Adrenal gland (tissue), 9 donors: ENCODE measurements at regions not wholly inside any gene's neighbourhood (a gene's known extent, or its start where the extent isn't known, plus 50 kb on each side); places are given as distances from the start of the nearest gene placed in this dataset.

Experiments used
- DNase-seq, 7 donors: peaks; one replicate each; pipeline ENCODE4 v3.0.0-alpha.2; 2019 to 2020
- H3K27ac ChIP-seq, 5 donors: fragments of 200-600 bp; sonication (generic) in 4 of 5; 1 replicate in 3 of 5; 2 replicates in 2 of 5; pipeline versions ENCODE4 v1.5.1 to v1.8.0; 2016 to 2020; ENCODE audit warnings: mild to moderate bottlenecking in 1 of 5
- H3K27me3 ChIP-seq: fragments of 200-600 bp; 2 replicates; pipeline ENCODE4 v1.8.0; 2021
- H3K36me3 ChIP-seq, 2 donors: fragments of 200-600 bp; replicated peaks in 1 of 2; 1 replicate in 1 of 2; 2 replicates in 1 of 2; pipeline versions ENCODE4 v1.5.1 to v1.8.0; 2018 to 2022
- H3K4me1 ChIP-seq, 2 donors: fragments of 200-600 bp; replicated peaks in 1 of 2; 1 replicate in 1 of 2; 2 replicates in 1 of 2; pipeline versions ENCODE4 v1.5.1 to v1.8.0; 2018 to 2021
- H3K4me3 ChIP-seq, 4 donors: fragments of 200-600 bp; sonication (generic) in 3 of 4; one replicate each; pipeline ENCODE4 v1.5.1; 2016 to 2018
- H3K9me3 ChIP-seq, 3 donors: fragments of 200-600 bp; sonication (generic) in 1 of 3; replicated peaks in 1 of 3; 1 replicate in 2 of 3; 2 replicates in 1 of 3; pipeline versions ENCODE4 v1.5.1 to v1.8.0; 2016 to 2021
- POLR2A ChIP-seq, 2 donors: fragments of 450-650 bp; IDR thresholded peaks; one replicate each; pipeline ENCODE4 v1.6.1; 2017; ENCODE audit warnings: antibody characterized with exemption in 2 of 2, mild to moderate bottlenecking in 2 of 2, moderate library complexity in 1 of 2
- WGBS, 4 donors: extraction: QIAGEN DNeasy Blood & Tissue Kit in 2 of 4; methylation state at CpG; one replicate each; pipeline versions ENCODE4 v1.1.5 to v1.1.7; 2013 to 2017; 5-methylcytosine and 5-hydroxymethylcytosine counted together
- intact Hi-C, 2 donors: fragments of 100-400 bp; cut with DNase I; formaldehyde crosslinking; loops; one replicate each; pipeline versions ENCODE4 v1.14.1 to v1.15.0; 2022 to 2023
- TF ChIP-seq, protein P1 (sequence below), 6 experiments: fragments of 450-650 bp in 4 of 6; fragments of 200-600 bp in 2 of 6; sonication (generic) in 1 of 6; IDR thresholded peaks; 1 replicate in 5 of 6; 2 replicates in 1 of 6; pipeline versions ENCODE4 v1.5.1 to v1.8.0; 2016 to 2021; ENCODE audit warnings: antibody characterized with exemption in 6 of 6, mild to moderate bottlenecking in 2 of 6, moderate library complexity in 1 of 6
- donor health status: healthy with polysubstance abuse.
- donor health status: Bipolar disorder and iron deficiency.
- donor health status: DM: yes; HTN: yes; CAD: no.
- donor health status: DM: no; HTN: no; CAD: no.
- donor health status: DM: no; HTN: no; CAD: no.

DNA sequence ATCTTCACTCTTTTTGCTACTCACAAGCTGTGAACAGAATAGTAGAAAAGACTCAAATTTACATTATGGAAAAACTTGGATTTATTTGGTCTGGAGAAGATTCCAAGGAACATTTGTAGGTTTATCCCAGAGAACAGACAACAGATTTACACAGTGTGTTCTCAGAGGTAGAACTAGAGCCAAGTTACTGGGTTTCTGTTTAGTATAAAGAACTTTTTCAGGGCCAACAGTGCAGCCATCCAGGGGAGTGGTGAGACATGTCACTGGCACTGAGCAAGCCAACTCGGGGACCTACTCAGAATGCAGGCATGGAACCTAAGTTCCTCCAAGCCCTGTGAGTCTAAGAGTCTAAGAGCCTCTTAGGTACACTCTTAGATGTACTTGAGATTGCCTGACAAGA, 142.6 kb downstream of the OMA1 start:
- H3K27ac ChIP-seq, result no peak overlapping the region
- no peaks in the 10 kb centered on the region for H3K36me3 ChIP-seq
- no peaks in the 10 kb centered on the region for H3K4me1 ChIP-seq
- H3K9me3 ChIP-seq, result no peaks in the 10 kb centered on the region
- WGBS, 4 donors, result 71 to 86% (median 82%) methylated on average over 1 of the region's 1 CpG
- no peak overlapping the region for H3K4me3 ChIP-seq
- no peaks in the 10 kb centered on the region for H3K27me3 ChIP-seq
- intact Hi-C loops, result no loop called here
- DNase-seq, result no peak
- TF ChIP-seq, protein P1, sequence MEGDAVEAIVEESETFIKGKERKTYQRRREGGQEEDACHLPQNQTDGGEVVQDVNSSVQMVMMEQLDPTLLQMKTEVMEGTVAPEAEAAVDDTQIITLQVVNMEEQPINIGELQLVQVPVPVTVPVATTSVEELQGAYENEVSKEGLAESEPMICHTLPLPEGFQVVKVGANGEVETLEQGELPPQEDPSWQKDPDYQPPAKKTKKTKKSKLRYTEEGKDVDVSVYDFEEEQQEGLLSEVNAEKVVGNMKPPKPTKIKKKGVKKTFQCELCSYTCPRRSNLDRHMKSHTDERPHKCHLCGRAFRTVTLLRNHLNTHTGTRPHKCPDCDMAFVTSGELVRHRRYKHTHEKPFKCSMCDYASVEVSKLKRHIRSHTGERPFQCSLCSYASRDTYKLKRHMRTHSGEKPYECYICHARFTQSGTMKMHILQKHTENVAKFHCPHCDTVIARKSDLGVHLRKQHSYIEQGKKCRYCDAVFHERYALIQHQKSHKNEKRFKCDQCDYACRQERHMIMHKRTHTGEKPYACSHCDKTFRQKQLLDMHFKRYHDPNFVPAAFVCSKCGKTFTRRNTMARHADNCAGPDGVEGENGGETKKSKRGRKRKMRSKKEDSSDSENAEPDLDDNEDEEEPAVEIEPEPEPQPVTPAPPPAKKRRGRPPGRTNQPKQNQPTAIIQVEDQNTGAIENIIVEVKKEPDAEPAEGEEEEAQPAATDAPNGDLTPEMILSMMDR (IDR thresholded peaks at IDR 0.05), result no peak

DNA sequence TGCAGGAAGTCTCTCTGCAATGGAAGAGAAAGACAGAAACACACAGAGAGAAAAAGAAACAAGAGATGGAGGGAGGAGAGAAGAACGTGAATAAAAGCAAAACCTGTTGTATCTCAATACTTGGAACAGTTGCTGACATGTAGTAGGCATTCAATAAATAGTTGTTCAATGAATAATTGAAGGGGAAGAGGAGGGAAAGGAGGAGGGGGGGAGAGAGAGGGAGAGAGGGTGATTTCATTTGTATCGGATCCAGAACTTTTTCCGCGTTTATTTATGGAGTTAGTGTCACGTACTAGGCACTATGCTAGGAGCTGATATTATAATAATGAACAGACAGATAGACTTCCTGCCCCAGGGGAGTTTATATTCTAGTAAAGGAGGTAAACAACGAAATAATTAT, 144.1 kb downstream of the OMA1 start:
- WGBS, 4 donors, result 71 to 81% (median 80%) methylated on average over 6 of the region's 6 CpGs
- intact Hi-C loops, result no loop called here

DNA sequence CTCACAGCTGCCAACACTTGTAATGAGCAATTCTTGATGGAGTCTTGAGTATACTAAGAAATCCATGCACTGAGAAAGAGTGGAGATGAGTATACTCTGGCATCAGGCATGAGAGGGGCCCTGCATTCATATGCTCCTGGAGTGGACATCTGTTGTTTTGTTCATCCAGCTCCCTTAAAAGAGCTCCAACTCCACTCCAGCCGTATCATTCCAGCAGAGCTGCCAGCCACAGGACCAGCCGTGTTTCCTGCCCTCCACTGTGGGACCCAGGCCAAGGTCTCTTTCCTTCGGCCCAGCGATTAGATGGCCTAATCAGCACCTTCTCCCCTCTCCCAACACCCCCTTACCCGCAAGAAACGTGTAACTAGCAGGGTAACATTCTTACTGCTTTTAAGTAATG, 144.5 kb downstream of the OMA1 start:
- intact Hi-C loops, result no loop called here
- no peaks in the 10 kb centered on the region for H3K27me3 ChIP-seq
- no peaks in the 10 kb centered on the region for H3K36me3 ChIP-seq
- H3K4me1 ChIP-seq, result no peaks in the 10 kb centered on the region
- no peaks in the 10 kb centered on the region for H3K9me3 ChIP-seq
- TF ChIP-seq, protein P1 (IDR thresholded peaks at IDR 0.05), result no peak
- no peak for TF ChIP-seq POLR2A (IDR thresholded peaks at IDR 0.05)
- WGBS, 4 donors, result 69 to 86% (median 80%) methylated on average over 6 of the region's 6 CpGs
- no peak overlapping the region for H3K4me3 ChIP-seq
- no peak overlapping the region for H3K27ac ChIP-seq
- no peak for DNase-seq

More for the DNA sequence above, 144.1 kb downstream of the OMA1 start:
- DNase-seq, result no peak
- no peaks in the 10 kb centered on the region for H3K27me3 ChIP-seq
- no peaks in the 10 kb centered on the region for H3K4me1 ChIP-seq
- no peaks in the 10 kb centered on the region for H3K9me3 ChIP-seq
- H3K36me3 ChIP-seq, result no peaks in the 10 kb centered on the region
- H3K27ac ChIP-seq, result no peak overlapping the region
- TF ChIP-seq POLR2A (IDR thresholded peaks at IDR 0.05), result no peak
- TF ChIP-seq, protein P1 (IDR thresholded peaks at IDR 0.05), result no peak
- no peak overlapping the region for H3K4me3 ChIP-seq

DNA sequence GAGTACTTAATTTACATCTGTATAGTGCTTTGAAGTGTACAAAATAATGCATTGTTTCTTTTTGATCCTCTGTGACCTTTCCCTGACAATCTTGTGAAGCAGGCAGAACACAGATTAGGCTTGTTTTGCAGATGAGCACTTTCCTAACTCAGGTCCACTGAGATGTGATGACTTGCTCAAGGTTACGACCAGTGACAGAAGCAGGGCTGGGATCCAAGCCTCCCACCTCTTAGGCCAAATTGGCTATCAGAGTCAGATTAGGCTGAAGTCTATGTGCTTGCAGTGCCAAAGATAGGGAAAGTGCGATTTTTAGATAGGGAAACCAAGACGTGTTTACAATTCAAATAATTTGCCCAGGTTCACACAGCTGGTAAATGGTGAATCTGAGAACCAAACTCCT, 147.3 kb downstream of the OMA1 start:
- no peaks in the 10 kb centered on the region for H3K9me3 ChIP-seq
- no peaks in the 10 kb centered on the region for H3K27me3 ChIP-seq
- TF ChIP-seq, protein P1 (IDR thresholded peaks at IDR 0.05), result no peak
- no peak for TF ChIP-seq POLR2A (IDR thresholded peaks at IDR 0.05)
- peak in 1 of 7 donors; percentile 20 for DNase-seq
- H3K36me3 ChIP-seq, result no peaks in the 10 kb centered on the region
- no peak overlapping the region for H3K4me3 ChIP-seq
- no peaks in the 10 kb centered on the region for H3K4me1 ChIP-seq
- H3K27ac ChIP-seq, result no peak overlapping the region
- 47 to 51% (median 50%) methylated on average over 3 of the region's 3 CpGs for WGBS, 4 donors
- intact Hi-C loops, result no loop called here
